ENCODE measurements at regions not wholly inside any gene's neighbourhood (a gene's known extent, or its start where the extent isn't known, plus 50 kb on each side); places are given as distances from the start of the nearest gene placed in this dataset.

DNA sequence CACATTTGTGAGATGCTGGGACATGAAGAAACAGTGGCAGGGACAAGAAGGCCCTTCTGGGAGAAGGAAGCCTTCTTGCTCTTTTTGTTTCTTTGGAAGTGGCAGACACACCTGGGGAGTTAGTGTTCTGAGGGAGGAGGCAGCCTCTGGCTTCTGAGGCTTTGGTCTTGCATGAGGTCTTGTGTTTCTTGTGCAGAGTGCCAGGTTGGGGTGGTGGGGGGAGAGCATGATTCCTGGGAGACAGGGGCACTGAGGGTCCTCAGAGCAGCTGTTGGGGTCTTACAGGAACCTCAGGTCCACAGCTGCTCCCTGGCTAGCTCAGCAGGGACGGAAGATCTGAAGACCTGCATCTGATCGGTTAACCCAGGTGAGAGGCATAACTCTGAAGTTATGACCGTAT lies 167.5 kb upstream of the ZNF536 start:
- TF ChIP-seq, protein P1, sequence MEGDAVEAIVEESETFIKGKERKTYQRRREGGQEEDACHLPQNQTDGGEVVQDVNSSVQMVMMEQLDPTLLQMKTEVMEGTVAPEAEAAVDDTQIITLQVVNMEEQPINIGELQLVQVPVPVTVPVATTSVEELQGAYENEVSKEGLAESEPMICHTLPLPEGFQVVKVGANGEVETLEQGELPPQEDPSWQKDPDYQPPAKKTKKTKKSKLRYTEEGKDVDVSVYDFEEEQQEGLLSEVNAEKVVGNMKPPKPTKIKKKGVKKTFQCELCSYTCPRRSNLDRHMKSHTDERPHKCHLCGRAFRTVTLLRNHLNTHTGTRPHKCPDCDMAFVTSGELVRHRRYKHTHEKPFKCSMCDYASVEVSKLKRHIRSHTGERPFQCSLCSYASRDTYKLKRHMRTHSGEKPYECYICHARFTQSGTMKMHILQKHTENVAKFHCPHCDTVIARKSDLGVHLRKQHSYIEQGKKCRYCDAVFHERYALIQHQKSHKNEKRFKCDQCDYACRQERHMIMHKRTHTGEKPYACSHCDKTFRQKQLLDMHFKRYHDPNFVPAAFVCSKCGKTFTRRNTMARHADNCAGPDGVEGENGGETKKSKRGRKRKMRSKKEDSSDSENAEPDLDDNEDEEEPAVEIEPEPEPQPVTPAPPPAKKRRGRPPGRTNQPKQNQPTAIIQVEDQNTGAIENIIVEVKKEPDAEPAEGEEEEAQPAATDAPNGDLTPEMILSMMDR (IDR thresholded peaks at IDR 0.05) = no peak
- TF ChIP-seq EZH2 (IDR thresholded peaks at IDR 0.05; ENCODE audit: borderline replicate concordance, insufficient read depth, low read depth, low read length, poor library complexity, severe bottlenecking) = no peak
